Colonic mucosa (tissue), 4 donors: ENCODE measurements at regions not wholly inside any gene's neighbourhood (a gene's known extent, or its start where the extent isn't known, plus 50 kb on each side); places are given as distances from the start of the nearest gene placed in this dataset.
"Not testable (repeated sequence)": the region's sequence is repeated elsewhere in the genome, so short reads cannot be mapped to it uniquely, and the experiment has no call there.

ENCODE experiments used
- DNase-seq: peaks from one replicate; pipeline ENCODE4 v3.0.0-alpha.2; 2020
- H3K27ac ChIP-seq: fragments of 200-600 bp; one replicate; pipeline ENCODE4 v1.8.0; 2021
- H3K27me3 ChIP-seq: fragments of 200-600 bp; one replicate; pipeline ENCODE4 v1.8.0; 2021
- H3K36me3 ChIP-seq: fragments of 200-600 bp; one replicate; pipeline ENCODE4 v1.8.0; 2021
- H3K4me1 ChIP-seq: fragments of 200-600 bp; one replicate; pipeline ENCODE4 v1.8.0; 2021; ENCODE audit warnings: mild to moderate bottlenecking
- H3K4me3 ChIP-seq: fragments of 200-600 bp; one replicate; pipeline ENCODE4 v1.8.0; 2021
- H3K9ac ChIP-seq, 2 donors: one replicate each; pipeline ENCODE4 v1.7.0; 2013; ENCODE audit warnings: control low read depth in 2 of 2, low read depth in 2 of 2, low read length in 2 of 2
- H3K9me3 ChIP-seq: fragments of 200-600 bp; one replicate; pipeline ENCODE4 v1.8.0; 2021
- CTCF ChIP-seq: fragments of 200-600 bp; IDR thresholded peaks from one replicate; pipeline ENCODE4 v1.8.0; 2022; ENCODE audit warnings: antibody characterized with exemption, mild to moderate bottlenecking
- intact Hi-C: fragments of 100-400 bp; cut with DNase I; formaldehyde crosslinking; loops from one replicate; pipeline ENCODE4 v1.14.1; 2022
- donor health status: healthy.
- donor health status: DM: no; HTN: no; CAD: no.
- donor health status: DM: no; HTN: no; CAD: no.

DNA sequence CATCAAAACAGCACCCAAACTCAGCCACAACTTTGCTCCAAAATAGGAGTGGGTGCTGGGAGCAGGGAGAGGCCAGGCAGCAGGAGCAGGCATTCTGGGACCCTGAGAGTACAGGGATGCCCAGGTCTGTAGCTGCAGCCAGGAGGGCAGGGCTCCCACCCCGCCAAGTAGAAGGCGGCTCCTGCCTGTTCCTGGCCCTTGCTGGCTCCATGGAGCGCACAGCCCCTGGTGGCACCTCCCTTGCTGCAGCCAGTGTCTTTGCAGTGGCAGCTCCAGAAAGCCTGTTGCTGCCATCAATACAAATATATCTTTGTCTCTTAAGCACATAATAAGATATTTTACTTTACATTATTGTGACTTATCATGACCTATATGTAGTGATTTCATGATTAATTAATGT, 1096.5 kb downstream of the FSCB start:
- Histone ChIP-seq H3K27me3 (no peaks in the 10 kb centered on the region), H3K4me3 (no peak overlapping the region), H3K4me1 (no peaks in the 10 kb centered on the region), H3K36me3 (no peaks in the 10 kb centered on the region), H3K27ac (no peak overlapping the region), H3K9ac (no peak overlapping the region), H3K9me3 (no peaks in the 10 kb centered on the region)
- intact Hi-C loops = no loop called here
- no peak for DNase-seq
- TF ChIP-seq CTCF = no peak

- no peaks in the 10 kb centered on the region for H3K9me3 ChIP-seq
- no peaks in the 10 kb centered on the region for H3K36me3 ChIP-seq
- H3K4me3 ChIP-seq = no peak overlapping the region
- H3K27me3 ChIP-seq = no peaks in the 10 kb centered on the region
- no peak for TF ChIP-seq CTCF
- H3K27ac ChIP-seq = no peak overlapping the region
- H3K9ac ChIP-seq = no peak overlapping the region
- no peak for DNase-seq
- intact Hi-C loops = no loop called here
- H3K4me1 ChIP-seq = no peaks in the 10 kb centered on the region
These were observed 1098.6 kb downstream of the FSCB start for GRCh38 chr14:43408472-43408871.

- intact Hi-C loops = no loop called here
- H3K4me1 ChIP-seq = no peaks in the 10 kb centered on the region
- no peak for TF ChIP-seq CTCF
- H3K4me3 ChIP-seq = no peak overlapping the region
- H3K27me3 ChIP-seq = no peaks in the 10 kb centered on the region
- no peaks in the 10 kb centered on the region for H3K36me3 ChIP-seq
- no peak for DNase-seq
- no peak overlapping the region for H3K27ac ChIP-seq
- no peak overlapping the region for H3K9ac ChIP-seq
- H3K9me3 ChIP-seq = no peaks in the 10 kb centered on the region
These were observed 1099.4 kb downstream of the FSCB start for GRCh38 chr14:43407706-43408105.

- intact Hi-C loops = no loop called here
- no peak for TF ChIP-seq CTCF
- Histone ChIP-seq H3K27ac (no peak overlapping the region), H3K27me3 (no peaks in the 10 kb centered on the region), H3K36me3 (no peaks in the 10 kb centered on the region), H3K4me3 (no peak overlapping the region), H3K9ac (no peak overlapping the region), H3K4me1 (no peaks in the 10 kb centered on the region), H3K9me3 (no peaks in the 10 kb centered on the region)
- no peak for DNase-seq
These were observed 1100.2 kb downstream of the FSCB start for GRCh38 chr14:43406931-43407330.

- intact Hi-C loops = no loop called here
- no peak overlapping the region for H3K27ac ChIP-seq
- H3K4me3 ChIP-seq = no peak overlapping the region
- no peaks in the 10 kb centered on the region for H3K36me3 ChIP-seq
- no peak overlapping the region for H3K9ac ChIP-seq
- DNase-seq = no peak
- no peaks in the 10 kb centered on the region for H3K4me1 ChIP-seq
- no peak for TF ChIP-seq CTCF
- no peaks in the 10 kb centered on the region for H3K9me3 ChIP-seq
- H3K27me3 ChIP-seq = no peaks in the 10 kb centered on the region
These were observed 1107.8 kb downstream of the FSCB start for GRCh38 chr14:43399289-43399688.

DNA sequence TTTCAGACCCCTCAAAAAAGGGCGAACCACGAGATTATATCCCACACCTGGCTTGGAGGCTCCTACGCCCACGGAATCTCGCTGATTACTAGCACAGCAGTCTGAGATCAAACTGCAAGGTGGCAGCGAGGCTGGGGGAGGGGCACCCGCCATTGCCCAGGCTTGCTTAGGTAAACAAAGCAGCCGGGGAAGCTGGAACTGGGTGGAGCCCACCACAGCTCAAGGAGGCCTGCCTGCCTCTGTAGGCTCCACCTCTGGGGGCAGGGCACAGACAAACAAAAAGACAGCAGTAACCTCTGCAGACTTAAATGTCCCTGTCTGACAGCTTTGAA, 1136.6 kb downstream of the FSCB start:
- H3K4me1 ChIP-seq, intact Hi-C loops, H3K4me3 ChIP-seq, H3K27ac ChIP-seq, DNase-seq, H3K9me3 ChIP-seq, H3K27me3 ChIP-seq, H3K36me3 ChIP-seq, H3K9ac ChIP-seq: not testable (repeated sequence)
